NCI-H187 treated with DMSO at 0.1 percent for 48 hours (cell line): ENCODE measurements at regions not wholly inside any gene's neighbourhood (a gene's known extent, or its start where the extent isn't known, plus 50 kb on each side); places are given as distances from the start of the nearest gene placed in this dataset.

Source experiments
- DNase-seq: peaks from one replicate; lab custom pipeline; 2025; lab: John Stamatoyannopoulos, UW

- no peak for DNase-seq
Observed at GRCh38 chr18:53817976-53818950, 406.2 kb downstream of the MBD2 start.

DNA sequence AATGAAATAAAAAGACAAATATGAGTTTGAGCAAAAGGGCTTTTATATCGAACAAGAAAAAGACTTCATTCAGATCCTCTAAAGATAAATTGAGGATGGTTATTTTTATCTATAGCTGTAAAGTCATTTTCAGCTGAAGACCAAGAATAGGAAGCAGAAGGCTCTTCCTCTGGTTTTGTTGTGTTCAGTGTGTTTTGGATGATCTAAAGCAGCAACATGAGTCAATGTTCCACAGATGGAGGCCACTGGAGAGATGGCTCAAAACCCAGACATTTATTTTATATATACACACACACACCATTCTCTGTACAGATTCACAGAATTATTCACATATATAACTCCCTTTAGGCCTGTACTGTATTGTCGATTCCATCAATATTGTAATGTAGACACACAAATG, 424.3 kb downstream of the MBD2 start:
- DNase-seq: no peak

DNA sequence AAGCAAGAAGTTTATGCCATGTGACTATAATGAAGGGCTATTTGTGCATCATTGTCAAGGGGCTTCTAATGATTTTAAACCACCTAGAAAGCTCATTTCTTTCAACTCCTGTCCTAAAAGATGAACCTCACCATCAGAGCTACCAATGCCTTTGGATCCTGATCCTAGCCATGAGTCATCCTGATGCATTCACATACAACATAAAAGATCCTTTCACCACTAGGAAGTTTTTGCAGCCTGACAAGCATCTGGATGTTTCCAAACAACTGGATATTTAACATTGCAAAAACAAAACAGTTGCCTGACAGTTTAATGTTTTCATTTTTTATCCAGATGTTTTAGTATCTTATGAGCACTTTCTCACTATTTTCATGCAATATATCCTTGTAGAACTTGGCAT, 425.3 kb downstream of the MBD2 start:
- no peak for DNase-seq

- no peak for DNase-seq
Observed at GRCh38 chr18:53798516-53798915, 426.0 kb downstream of the MBD2 start.

- no peak for DNase-seq
Observed at GRCh38 chr18:53797998-53798495, 426.4 kb downstream of the MBD2 start.

DNA sequence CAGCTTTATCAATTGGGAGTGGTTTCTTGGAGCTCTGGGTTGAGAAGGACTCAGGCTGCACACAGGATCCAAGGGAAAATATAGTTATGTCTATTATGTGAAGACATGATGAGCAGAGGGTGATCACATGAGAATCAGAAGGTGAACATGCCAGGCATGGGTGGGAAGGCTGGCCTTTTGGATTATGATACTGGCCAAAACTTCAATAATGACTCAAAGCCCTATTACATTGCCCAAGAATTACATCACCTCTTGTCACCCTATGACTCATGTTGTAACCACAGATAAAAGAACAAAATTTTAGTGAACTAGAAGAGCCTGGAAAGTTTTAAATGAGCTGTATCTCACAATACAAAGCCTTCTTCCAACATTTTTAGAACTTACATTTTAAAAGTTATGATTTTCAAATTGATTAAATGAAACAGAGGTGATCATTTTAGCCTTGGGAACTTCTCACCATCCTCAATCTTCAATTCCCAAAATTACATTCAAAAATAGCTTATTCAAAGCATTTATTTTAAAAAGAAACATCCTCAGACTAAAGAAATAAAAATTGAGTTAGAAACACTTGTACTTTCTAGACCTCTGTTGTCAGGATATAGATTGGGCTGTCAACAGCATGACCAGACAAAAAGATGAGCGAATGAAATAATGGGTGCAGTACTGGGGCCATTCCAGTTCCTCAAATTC, 428.3 kb downstream of the MBD2 start:
- DNase-seq: no peak

GRCh38 chr18:53795610-53796009, 428.9 kb downstream of the MBD2 start:
- no peak for DNase-seq

GRCh38 chr18:53795061-53795460, 429.4 kb downstream of the MBD2 start:
- DNase-seq: no peak

GRCh38 chr18:53792762-53793161, 431.7 kb downstream of the MBD2 start:
- DNase-seq: no peak

DNA sequence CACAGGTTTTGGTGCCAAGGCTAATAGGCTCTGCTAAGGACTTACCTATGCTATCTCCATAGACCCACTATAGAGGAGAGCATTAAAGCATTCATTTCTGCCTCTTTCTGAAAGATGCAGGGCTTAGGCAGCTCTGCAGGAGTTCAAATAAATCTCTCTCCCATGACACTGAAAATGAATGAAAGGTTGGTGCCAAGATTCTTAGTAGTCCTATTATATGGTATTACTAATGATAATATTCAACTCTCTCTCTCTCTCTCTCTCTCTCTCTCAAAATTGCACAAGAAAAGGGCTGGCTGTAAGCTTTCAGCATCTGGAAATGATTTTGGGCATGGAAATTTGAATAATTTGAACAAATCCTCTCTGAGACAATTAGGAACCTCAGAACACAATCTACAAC, 433.7 kb downstream of the MBD2 start:
- DNase-seq: no peak

GRCh38 chr18:53789376-53790247, 434.9 kb downstream of the MBD2 start:
- no peak for DNase-seq

GRCh38 chr18:53785811-53786210, 438.7 kb downstream of the MBD2 start:
- no peak for DNase-seq

GRCh38 chr18:53784253-53784652, 440.2 kb downstream of the MBD2 start:
- no peak for DNase-seq

GRCh38 chr18:53780666-53781065, 443.8 kb downstream of the MBD2 start:
- no peak for DNase-seq

- DNase-seq: no peak
Observed at GRCh38 chr18:53772293-53772692, 452.2 kb downstream of the MBD2 start.

DNA sequence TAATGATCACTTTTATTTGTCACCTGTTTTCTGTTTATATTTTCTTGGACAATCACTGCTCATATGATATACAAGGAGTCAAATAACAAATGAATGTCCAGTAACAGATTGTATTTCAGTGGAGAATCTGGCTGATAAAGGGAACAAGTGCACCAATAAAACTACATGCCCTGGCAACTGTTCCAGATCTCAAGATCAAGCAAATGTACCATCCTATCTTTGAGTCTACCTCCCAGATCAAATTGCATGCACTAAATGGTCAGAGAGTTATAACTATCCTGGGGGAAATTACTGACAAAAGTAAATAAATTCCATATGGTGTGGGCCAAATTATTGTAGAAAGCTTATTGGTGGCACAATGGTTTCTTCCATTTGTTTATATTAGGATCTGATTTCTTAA, 452.8 kb downstream of the MBD2 start:
- no peak for DNase-seq

DNA sequence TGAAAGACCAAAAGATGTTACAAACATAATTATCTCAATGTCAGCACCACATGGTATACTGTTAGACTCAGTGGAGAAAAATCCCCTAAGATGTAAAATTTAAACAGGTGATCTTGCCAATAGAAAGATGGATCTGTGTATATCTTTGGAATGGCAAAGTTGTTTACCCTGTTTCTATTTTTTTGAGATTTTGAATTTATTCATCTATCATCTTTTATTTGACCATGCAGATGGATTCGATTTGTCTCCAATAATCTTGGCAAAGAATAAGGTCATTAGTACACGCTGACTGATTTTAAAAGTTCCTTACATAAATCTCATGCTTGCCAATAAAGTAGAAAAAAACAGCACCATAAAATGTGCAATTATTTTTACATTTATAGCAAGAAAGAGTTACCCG, 459.3 kb downstream of the MBD2 start:
- no peak for DNase-seq

- DNase-seq: no peak
Observed at GRCh38 chr18:53764086-53764485, 460.4 kb downstream of the MBD2 start.

- DNase-seq: no peak
Observed at GRCh38 chr18:53757328-53757727, 467.1 kb downstream of the MBD2 start.

DNA sequence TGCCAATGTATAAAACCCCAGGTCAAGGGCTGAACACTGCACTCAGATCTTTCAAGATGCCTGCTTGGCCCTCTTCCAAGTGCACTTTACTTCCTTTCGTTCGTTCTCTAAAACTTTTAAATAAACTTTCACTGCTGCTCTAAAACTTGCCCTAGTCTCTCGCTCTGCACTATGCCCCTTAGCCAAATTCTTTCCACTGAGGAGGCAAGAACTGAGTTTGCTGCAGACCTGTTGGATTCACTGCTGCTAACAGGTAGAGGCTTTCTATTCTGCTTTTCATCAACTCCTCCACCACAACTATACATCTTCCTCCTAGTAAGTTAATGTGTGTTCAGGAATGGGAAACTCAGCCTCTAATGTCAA, 467.9 kb downstream of the MBD2 start:
- DNase-seq: no peak

- no peak for DNase-seq
Observed at GRCh38 chr18:53755914-53756609, 468.4 kb downstream of the MBD2 start.

GRCh38 chr18:53754154-53754553, 470.3 kb downstream of the MBD2 start:
- no peak for DNase-seq
